HEK293 (cell line): ENCODE measurements at regions not wholly inside any gene's neighbourhood (a gene's known extent, or its start where the extent isn't known, plus 50 kb on each side); places are given as distances from the start of the nearest gene placed in this dataset.
"Not testable (repeated sequence)": the region's sequence is repeated elsewhere in the genome, so short reads cannot be mapped to it uniquely, and the experiment has no call there.

Source experiments
- TCF7L2 ChIP-seq: IDR thresholded peaks from 2 replicates; pipeline ENCODE4 v1.6.1; 2011; ENCODE audit warnings: low read depth, mild to moderate bottlenecking, inconsistent platforms, low read length, moderate library complexity, borderline replicate concordance
- YY1 ChIP-seq: fragments of 450-650 bp; formaldehyde crosslinking; IDR thresholded peaks from 2 replicates; pipeline ENCODE4 v1.5.1; 2018; ENCODE audit warnings: missing biosample characterization, missing genetic modification characterization
- ZNF133 ChIP-seq: fragments of 450-650 bp; formaldehyde crosslinking; IDR thresholded peaks from 2 replicates; pipeline ENCODE4 v1.5.1; 2016; ENCODE audit warnings: missing biosample characterization, missing genetic modification characterization
- ZNF311 ChIP-seq: fragments of 450-650 bp; formaldehyde crosslinking; IDR thresholded peaks from 2 replicates; pipeline ENCODE4 v1.5.1; 2017; ENCODE audit warnings: missing biosample characterization, missing genetic modification characterization, borderline replicate concordance
- ZNF501 ChIP-seq: fragments of 450-650 bp; formaldehyde crosslinking; IDR thresholded peaks from 2 replicates; pipeline ENCODE4 v1.5.1; 2016; ENCODE audit warnings: missing biosample characterization, missing genetic modification characterization
- ZNF701 ChIP-seq: fragments of 450-650 bp; formaldehyde crosslinking; IDR thresholded peaks from 2 replicates; pipeline ENCODE4 v1.5.1; 2016; ENCODE audit warnings: missing biosample characterization, missing genetic modification characterization
- ZXDB ChIP-seq: fragments of 450-650 bp; formaldehyde crosslinking; IDR thresholded peaks from 2 replicates; pipeline ENCODE4 v1.5.1; 2016; ENCODE audit warnings: missing biosample characterization, missing genetic modification characterization
- TF ChIP-seq, protein P1 (sequence below): fragments of 450-650 bp; formaldehyde crosslinking; IDR thresholded peaks from 2 replicates; pipeline ENCODE4 v1.5.1; 2016; ENCODE audit warnings: missing biosample characterization, missing genetic modification characterization

GRCh38 chr20:47899313-47899712 is 114.0 kb upstream of the SULF2 start:
- TF ChIP-seq ZNF701 (tag by site-specific recombination); YY1 (tag by site-specific recombination); TCF7L2; ZXDB (tag by site-specific recombination); ZNF501; ZNF311; ZNF133 (tag by site-specific recombination): not testable (repeated sequence)
- TF ChIP-seq, protein P1, sequence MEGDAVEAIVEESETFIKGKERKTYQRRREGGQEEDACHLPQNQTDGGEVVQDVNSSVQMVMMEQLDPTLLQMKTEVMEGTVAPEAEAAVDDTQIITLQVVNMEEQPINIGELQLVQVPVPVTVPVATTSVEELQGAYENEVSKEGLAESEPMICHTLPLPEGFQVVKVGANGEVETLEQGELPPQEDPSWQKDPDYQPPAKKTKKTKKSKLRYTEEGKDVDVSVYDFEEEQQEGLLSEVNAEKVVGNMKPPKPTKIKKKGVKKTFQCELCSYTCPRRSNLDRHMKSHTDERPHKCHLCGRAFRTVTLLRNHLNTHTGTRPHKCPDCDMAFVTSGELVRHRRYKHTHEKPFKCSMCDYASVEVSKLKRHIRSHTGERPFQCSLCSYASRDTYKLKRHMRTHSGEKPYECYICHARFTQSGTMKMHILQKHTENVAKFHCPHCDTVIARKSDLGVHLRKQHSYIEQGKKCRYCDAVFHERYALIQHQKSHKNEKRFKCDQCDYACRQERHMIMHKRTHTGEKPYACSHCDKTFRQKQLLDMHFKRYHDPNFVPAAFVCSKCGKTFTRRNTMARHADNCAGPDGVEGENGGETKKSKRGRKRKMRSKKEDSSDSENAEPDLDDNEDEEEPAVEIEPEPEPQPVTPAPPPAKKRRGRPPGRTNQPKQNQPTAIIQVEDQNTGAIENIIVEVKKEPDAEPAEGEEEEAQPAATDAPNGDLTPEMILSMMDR (tag by site-specific recombination), result not testable (repeated sequence)
